NT2/D1 (cell line): ENCODE measurements at regions not wholly inside any gene's neighbourhood (a gene's known extent, or its start where the extent isn't known, plus 50 kb on each side); places are given as distances from the start of the nearest gene placed in this dataset.

ENCODE experiments used
- SUZ12 ChIP-seq: IDR thresholded peaks from 2 replicates; pipeline ENCODE4 v1.6.1; 2011; ENCODE audit not compliant: insufficient read length, insufficient read depth; ENCODE audit errors: extremely low read depth
- ZNF274 ChIP-seq: IDR thresholded peaks from 2 replicates; pipeline ENCODE4 v1.6.1; 2011; ENCODE audit warnings: mild to moderate bottlenecking, low read depth, low read length

GRCh38 chr12:46977871-46978375 is 101.5 kb upstream of the PCED1B start:
- TF ChIP-seq ZNF274 (no peak), SUZ12 (no peak)
